HG02943 (cell line): ENCODE measurements at regions not wholly inside any gene's neighbourhood (a gene's known extent, or its start where the extent isn't known, plus 50 kb on each side); places are given as distances from the start of the nearest gene placed in this dataset.

Experiments used
- ATAC-seq: cut with Tn5 transposase; IDR thresholded peaks from one replicate; pipeline ENCODE4 v1.9.1; 2021; ENCODE audit warnings: mild to moderate bottlenecking, low read depth, moderate library complexity; ENCODE audit not compliant: unreplicated experiment

- ATAC-seq: no peak
Observed at GRCh38 chr6:82072751-82073150, 174.8 kb downstream of the IBTK start.

GRCh38 chr6:82072121-82072521 lies 175.4 kb downstream of the IBTK start:
- no peak for ATAC-seq

- ATAC-seq: no peak
Observed at GRCh38 chr6:82068721-82069120, 178.8 kb downstream of the IBTK start.

GRCh38 chr6:82066991-82067411 lies 180.5 kb downstream of the IBTK start:
- ATAC-seq: peak; percentile 99

- no peak for ATAC-seq
Observed at GRCh38 chr6:82066196-82066595, 181.3 kb downstream of the IBTK start.

- ATAC-seq: no peak
Observed at GRCh38 chr6:82063574-82063973, 184.0 kb downstream of the IBTK start.

- ATAC-seq: no peak
Observed at GRCh38 chr6:82062219-82062618, 185.3 kb downstream of the IBTK start.

- ATAC-seq: no peak
Observed at GRCh38 chr6:82057846-82058554, 189.5 kb downstream of the IBTK start.

- ATAC-seq: no peak
Observed at GRCh38 chr6:82056567-82056966, 191.0 kb downstream of the IBTK start.

- no peak for ATAC-seq
Observed at GRCh38 chr6:82045965-82046756, 201.4 kb downstream of the IBTK start.

GRCh38 chr6:82040405-82041221 lies 206.9 kb downstream of the IBTK start:
- ATAC-seq: peak; percentile 90

GRCh38 chr6:82038631-82039030 lies 208.9 kb downstream of the IBTK start:
- ATAC-seq: no peak

GRCh38 chr6:82035526-82035925 lies 212.0 kb downstream of the IBTK start:
- no peak for ATAC-seq

- ATAC-seq: no peak
Observed at GRCh38 chr6:82033631-82034211, 213.8 kb downstream of the IBTK start.

- ATAC-seq: no peak
Observed at GRCh38 chr6:82032444-82032843, 215.1 kb downstream of the IBTK start.

- no peak for ATAC-seq
Observed at GRCh38 chr6:82030761-82031503, 216.6 kb downstream of the IBTK start.

- no peak for ATAC-seq
Observed at GRCh38 chr6:82030301-82030700, 217.2 kb downstream of the IBTK start.

- no peak for ATAC-seq
Observed at GRCh38 chr6:82025271-82025670, 222.3 kb downstream of the IBTK start.

GRCh38 chr6:82022614-82023129 lies 224.9 kb downstream of the IBTK start:
- no peak for ATAC-seq

- ATAC-seq: no peak
Observed at GRCh38 chr6:82017773-82018172, 229.8 kb downstream of the IBTK start.
